HG02678 (cell line): ENCODE measurements at regions not wholly inside any gene's neighbourhood (a gene's known extent, or its start where the extent isn't known, plus 50 kb on each side); places are given as distances from the start of the nearest gene placed in this dataset.
"Not testable (repeated sequence)": the region's sequence is repeated elsewhere in the genome, so short reads cannot be mapped to it uniquely, and the experiment has no call there.

Experiments
- ATAC-seq: cut with Tn5 transposase; IDR thresholded peaks from one replicate; pipeline ENCODE4 v1.9.1; 2021; ENCODE audit warnings: mild to moderate bottlenecking, moderate library complexity; ENCODE audit not compliant: unreplicated experiment

DNA sequence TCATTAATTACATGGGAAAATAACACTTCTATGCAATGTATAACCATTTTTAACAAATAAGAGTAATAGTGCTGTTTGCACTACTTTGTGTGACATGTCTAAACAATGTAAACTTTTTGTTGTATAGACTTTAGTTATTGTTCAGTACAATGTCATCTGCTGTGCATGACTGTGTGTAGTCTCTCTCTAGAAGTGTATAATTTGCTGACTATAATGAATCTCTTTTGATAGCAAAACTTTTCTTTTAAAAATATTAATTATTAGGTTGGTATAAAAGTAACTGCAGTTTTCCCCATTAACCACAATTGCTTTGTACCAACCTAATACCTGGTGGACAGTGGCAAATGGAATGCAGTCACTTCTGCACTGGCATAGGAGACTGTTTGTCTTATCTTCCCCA is 124.2 kb upstream of the SGK1 start:
- ATAC-seq = no peak

DNA sequence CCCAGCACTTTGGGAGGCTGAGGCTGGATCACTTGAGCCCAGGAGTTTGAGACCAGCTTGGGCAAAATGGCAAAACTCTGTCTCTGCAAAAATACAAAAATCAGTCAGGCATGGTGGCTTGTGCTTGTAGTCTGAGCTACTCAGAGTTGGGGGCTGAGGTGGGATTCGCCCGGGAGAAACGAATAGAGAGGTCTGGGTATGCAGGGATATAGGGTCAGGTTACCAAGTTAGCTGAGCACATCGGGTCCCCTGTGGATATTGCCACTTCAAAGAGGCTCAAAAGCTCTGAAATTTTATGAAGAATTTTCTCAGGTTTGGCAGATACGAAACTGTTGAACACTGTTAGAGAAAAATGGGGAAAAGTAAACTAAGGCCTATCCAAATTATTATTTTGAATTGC is 120.9 kb upstream of the SGK1 start:
- no peak for ATAC-seq

GRCh38 chr6:134437376-134437775 is 119.5 kb upstream of the SGK1 start:
- ATAC-seq = peak; percentile 49

- ATAC-seq = peak; percentile 16
These were observed 119.0 kb upstream of the SGK1 start for GRCh38 chr6:134436950-134437349.

GRCh38 chr6:134436281-134436815 is 118.4 kb upstream of the SGK1 start:
- peak; percentile 83 for ATAC-seq

- ATAC-seq = no peak
These were observed 117.9 kb upstream of the SGK1 start for GRCh38 chr6:134435814-134436280.

DNA sequence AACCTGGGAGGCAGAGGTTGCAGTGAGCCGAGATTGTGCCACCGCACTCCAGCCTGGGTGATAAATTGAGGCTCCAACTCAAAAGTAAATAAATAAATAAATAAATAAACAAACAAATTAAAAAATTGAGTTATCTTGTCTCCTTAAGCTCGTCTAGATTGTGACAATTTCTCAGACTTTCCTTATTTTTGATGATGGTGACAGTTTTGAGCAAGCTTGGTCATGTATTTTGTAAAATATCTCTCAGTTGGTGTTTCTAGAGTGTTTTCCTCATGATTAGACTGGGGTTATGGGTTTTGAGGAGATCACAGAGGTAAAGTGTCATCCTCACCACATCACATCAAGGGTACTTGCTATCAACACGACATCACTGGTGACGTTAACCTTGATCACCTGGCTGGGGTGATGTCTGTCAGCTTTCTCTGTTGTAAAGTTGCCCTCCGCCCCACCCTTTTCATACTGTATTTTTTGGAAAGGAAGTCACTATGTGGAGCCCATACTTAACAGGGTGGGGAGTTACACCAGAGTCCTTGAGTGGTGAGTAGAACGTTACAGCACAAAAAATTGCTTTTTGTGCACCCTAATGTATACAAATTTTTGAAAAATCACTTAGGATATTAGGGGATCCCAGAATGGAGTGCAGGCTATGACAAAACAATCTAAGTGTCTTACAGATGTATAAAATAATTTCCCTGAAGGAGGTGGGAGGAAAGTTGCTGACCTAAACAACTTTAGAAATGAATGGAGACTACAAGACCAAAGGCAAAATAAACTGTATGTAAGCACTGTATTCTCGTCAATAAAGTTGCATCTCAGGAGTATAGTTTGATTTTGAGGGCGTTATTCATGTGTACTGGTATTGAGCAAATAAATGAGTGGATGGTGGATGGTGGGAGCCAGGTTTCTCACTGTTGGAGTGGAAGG is 116.4 kb upstream of the SGK1 start:
- no peak for ATAC-seq

DNA sequence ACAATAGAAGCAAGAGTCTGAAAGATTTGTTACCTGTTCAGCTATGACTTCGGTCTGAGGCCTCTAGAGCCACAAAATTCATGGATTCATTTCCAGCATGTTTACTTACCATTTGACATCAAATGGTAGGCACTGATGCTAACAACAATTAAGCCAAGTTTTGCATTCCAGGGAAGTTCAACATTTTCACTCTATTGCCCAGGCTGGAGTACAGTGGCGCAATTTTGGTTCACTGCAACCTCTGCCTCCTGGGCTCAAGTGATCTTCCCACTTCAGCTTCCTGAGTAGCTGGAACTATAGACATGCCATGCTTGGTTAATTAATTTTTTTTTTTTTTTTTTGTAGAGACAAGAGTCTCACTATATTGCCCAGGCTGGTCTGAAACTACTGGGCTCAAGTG is 114.1 kb upstream of the SGK1 start:
- no peak for ATAC-seq

- ATAC-seq = no peak
These were observed 113.5 kb upstream of the SGK1 start for GRCh38 chr6:134431421-134431859.

DNA sequence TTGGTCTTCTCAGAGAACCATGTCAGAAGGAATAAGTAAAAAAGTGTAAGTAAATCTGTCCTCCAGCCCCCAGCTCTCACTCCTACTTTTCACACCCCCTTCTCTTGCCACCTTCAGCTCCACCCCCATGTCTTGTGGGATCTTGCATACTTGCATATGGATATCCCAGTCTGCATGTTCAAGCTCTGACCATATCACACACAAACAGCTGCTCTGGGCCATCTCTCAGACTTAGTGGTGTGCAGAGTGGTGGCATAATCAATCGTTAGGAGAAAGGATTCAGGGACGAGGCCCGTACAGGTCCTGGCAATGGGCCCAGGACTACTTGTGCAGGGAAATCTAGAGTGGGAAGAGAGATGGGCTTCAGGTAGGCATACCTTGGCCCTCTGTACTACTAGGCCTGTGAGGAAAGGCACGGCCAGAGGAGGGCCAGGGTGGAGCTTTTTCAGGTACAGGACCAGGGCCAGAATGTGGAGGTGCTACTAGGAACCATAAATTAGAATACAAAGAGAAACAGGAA is 112.0 kb upstream of the SGK1 start:
- no peak for ATAC-seq

DNA sequence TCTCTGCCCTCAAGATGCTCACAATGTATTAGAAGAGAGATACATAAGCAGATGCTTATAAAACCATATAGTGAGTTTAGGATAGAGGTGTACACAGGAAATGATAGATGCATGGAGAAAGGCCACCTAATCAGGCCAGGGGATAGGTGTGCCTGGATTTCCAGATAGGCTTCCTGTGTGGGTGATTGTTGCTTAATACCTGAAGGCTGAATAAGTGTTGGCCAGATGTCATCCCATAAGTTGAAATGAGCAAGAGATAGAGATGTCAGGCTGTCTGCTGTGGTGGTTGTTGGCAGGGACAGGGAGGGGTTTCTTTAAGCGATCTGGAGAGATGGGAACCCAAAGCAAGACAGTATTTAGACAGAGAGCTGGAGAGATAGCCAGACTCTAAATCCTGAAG is 109.8 kb upstream of the SGK1 start:
- ATAC-seq = no peak

DNA sequence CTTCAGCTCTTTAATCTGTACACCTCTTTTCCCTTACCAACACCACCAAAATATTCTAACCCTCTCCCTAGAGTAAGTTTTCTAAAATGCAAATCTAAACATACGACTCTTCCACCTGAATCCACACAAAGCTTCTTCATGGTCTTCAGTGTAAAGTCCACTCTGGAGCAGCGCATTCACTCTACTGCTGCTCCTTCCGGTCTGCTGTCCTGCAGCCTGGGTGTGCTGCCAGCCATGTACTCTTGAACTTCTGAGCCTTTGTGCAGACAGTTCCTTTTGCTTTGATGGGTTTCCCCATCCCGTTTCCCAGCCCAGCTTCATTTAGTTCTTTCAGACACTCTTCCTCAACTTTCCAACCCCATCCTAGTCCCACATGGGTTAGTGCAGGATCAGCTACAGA is 108.7 kb upstream of the SGK1 start:
- no peak for ATAC-seq

- ATAC-seq = not testable (repeated sequence)
These were observed 108.0 kb upstream of the SGK1 start for GRCh38 chr6:134425917-134426316.

GRCh38 chr6:134425513-134425912 is 107.6 kb upstream of the SGK1 start:
- ATAC-seq = no peak

DNA sequence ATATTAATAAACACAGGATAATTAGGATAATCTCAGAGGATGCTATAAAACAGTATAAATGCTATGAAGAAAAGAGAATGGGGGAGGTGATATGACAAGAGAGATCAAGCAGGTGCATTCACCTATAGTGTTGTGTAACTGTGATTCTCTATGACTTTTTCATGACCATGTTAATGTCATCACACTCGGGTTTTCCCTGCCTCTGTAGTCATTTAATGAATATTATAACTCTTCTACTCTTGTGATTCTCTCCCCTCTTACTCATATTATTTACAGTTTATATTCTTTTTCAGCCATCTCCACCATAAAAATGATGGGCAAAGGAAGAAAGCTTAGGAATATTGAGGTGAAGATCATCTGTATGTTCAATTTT is 106.9 kb upstream of the SGK1 start:
- no peak for ATAC-seq

- ATAC-seq = no peak
These were observed 106.4 kb upstream of the SGK1 start for GRCh38 chr6:134424165-134424797.

DNA sequence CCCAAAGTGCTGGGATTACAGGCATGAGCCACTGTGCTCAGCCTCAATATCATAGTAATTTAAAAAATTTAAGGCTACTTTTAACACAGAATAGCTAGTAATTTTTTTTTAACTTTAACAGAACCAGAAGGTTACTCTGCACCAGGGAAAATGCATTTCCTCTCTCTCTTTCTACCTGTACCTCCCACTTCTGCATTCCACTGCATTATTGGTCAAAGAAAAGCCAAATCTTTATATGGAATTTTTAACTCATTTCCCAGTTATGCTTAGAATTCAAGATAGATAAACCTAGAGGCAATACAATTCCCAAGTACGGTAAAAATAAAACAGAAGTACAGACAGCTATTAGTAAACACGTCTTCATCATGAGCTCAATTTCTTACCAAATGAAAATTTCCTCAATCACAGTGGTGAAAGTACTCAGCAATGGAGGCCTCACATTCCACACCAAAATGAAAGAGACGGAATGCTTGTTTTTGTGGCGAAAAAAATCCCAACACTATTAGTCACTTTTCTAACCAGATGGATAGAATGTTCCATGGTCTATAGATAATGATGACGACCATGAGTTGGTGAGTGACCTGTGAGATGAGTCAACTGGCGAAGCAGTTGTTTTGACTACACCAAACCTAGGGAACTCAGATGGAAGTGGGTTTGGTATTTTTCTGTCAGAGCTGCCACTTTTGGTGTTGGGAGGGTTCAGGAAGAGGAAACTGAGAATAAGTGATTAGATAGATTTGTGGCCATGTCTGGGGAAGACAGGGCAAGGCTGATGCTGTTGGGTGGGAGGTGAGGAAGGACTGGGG is 104.7 kb upstream of the SGK1 start:
- ATAC-seq = no peak

DNA sequence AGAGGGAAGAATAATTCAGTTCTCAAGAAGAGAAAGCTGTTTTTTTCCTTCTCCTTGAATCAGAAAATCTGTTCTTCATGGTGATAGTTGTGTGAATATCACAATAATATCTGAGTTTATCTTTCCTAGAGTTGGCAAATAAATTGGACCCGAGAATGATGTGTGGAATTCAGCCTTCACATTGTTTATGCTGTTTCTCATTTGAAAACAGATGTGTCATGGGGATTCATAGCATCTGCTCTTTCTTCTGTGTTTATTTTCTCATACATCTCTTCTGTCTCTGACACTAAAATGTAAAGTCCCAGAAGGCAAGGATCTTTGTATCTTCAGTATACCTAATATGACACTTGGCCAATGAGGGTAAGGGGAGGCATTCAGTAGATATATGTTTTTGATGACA is 103.6 kb upstream of the SGK1 start:
- no peak for ATAC-seq

DNA sequence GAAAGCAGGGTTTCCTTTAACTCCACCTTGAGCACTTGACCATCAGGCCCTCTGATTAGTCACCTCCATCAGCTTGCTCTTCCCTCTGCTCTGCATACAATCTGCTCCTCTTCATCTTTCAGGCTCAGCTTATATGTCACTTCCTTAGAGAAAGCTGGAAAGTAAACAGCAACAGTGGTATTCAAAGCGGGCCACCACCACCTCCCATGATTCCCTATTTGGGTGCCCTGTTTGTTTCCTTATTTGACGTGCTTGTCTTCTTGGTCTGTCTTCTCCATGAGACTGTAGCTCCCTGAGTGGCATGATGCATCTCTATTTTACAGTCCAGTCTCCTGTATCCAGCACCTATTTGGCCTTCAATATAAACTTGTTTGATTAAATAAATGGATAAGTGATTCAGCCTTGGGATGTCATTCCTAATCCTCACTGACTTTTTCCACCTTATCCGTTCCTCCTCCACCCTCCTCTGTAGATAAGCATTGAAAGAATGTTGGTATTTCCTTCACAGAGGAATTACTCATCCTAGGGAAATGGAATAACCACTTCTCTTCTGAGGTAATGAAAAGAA is 102.8 kb upstream of the SGK1 start:
- no peak for ATAC-seq

DNA sequence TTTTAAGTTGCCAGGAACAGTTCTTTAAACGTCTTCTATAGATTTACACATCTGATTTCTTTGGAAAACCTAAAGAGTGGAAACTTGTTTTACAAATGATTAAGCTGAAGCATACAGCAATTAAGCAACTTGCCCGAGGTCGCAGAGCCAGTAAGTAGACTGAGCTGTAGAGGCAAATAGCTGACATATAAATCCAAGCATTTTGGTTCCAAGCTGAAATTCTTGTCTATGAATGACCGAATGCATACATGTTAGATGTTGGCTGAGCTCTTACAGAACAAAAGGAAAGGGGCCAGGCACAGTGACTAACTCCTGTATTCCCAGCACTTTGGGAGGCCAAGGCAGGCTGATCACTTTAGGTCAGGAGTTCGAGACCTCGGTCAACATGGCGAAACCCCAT is 101.8 kb upstream of the SGK1 start:
- no peak for ATAC-seq
